Epithelial cell of esophagus (primary cell): ENCODE measurements at regions not wholly inside any gene's neighbourhood (a gene's known extent, or its start where the extent isn't known, plus 50 kb on each side); places are given as distances from the start of the nearest gene placed in this dataset.
"Not testable (repeated sequence)": the region's sequence is repeated elsewhere in the genome, so short reads cannot be mapped to it uniquely, and the experiment has no call there.

Experiments
- DNase-seq: peaks from one replicate; pipeline ENCODE4 v3.0.0; 2010; ENCODE audit warnings: low read depth
- H3K4me3 ChIP-seq: 2 replicates; pipeline ENCODE4 v1.5.1; 2011; ENCODE audit warnings: mild to moderate bottlenecking, low read length, control low read depth
- TF ChIP-seq, protein P1 (sequence below): IDR thresholded peaks from 2 replicates; pipeline ENCODE4 v1.5.1; 2011; ENCODE audit warnings: low read depth, mild to moderate bottlenecking, low read length, control low read depth, inconsistent platforms; ENCODE audit not compliant: insufficient read depth; ENCODE audit errors: missing control alignments

DNA sequence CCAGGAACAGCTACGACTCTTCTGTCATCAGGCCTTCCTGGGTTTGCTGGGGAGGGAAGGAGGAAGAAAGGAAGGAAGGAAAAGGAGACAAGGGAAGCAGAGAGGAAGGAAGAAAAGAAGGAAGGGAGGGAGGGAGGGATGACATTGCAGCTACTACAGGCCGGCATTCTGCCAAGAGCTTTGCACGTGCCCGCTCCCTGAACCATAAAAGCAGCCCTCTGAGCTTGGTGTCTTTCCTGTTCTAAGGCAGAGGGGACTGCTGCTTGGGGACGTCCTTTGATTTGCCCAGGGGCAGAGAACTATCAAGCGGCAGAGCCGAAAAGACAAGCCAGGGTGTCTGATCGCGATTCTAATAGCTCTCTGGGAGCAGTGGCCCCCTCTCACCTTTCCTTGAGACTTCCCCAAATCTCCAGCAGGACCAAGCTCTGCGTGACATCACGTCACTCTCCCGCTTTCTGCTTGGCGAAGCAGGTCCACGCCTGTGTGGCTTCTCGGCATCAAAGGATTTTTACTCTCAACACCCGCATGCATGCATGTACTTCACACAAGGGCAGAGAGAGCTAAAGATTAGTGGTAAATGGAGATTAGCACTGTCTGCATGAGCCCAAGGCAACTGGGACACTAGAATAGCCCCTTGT is 167.8 kb upstream of the AUTS2 start:
- no peak overlapping the region for H3K4me3 ChIP-seq
- TF ChIP-seq, protein P1, sequence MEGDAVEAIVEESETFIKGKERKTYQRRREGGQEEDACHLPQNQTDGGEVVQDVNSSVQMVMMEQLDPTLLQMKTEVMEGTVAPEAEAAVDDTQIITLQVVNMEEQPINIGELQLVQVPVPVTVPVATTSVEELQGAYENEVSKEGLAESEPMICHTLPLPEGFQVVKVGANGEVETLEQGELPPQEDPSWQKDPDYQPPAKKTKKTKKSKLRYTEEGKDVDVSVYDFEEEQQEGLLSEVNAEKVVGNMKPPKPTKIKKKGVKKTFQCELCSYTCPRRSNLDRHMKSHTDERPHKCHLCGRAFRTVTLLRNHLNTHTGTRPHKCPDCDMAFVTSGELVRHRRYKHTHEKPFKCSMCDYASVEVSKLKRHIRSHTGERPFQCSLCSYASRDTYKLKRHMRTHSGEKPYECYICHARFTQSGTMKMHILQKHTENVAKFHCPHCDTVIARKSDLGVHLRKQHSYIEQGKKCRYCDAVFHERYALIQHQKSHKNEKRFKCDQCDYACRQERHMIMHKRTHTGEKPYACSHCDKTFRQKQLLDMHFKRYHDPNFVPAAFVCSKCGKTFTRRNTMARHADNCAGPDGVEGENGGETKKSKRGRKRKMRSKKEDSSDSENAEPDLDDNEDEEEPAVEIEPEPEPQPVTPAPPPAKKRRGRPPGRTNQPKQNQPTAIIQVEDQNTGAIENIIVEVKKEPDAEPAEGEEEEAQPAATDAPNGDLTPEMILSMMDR = no peak
- no peak for DNase-seq

DNA sequence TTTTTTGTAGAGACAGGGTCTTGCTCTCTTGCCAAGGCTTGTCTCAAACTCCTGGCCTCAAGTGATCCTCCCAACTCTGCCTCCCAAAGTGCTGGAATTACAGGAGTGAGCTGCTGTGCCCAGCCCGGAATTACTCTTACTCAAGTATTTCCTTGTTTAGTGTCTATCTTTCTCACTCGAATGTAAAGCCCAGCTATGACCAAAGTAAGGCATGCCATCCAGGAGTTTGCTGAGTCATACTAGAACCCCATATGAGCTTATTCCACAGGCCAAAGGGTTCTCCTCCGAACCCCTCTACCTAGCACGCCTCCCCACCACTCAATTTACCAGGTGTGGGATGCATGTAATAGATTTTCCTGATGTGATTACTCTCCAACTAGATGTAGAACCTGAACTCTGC is 166.6 kb upstream of the AUTS2 start:
- H3K4me3 ChIP-seq = no peak overlapping the region
- DNase-seq = no peak
- TF ChIP-seq, protein P1 = no peak

- not testable (repeated sequence) for H3K4me3 ChIP-seq, DNase-seq
These were observed 166.0 kb upstream of the AUTS2 start for GRCh38 chr7:69432276-69432675.

GRCh38 chr7:69433081-69433480 is 165.2 kb upstream of the AUTS2 start:
- no peak overlapping the region for H3K4me3 ChIP-seq
- DNase-seq = no peak
- TF ChIP-seq, protein P1 = no peak

- DNase-seq = no peak
- no peak overlapping the region for H3K4me3 ChIP-seq
- TF ChIP-seq, protein P1 = no peak
These were observed 163.9 kb upstream of the AUTS2 start for GRCh38 chr7:69434398-69434815.

GRCh38 chr7:69435711-69436110 is 162.6 kb upstream of the AUTS2 start:
- no peak for DNase-seq
- H3K4me3 ChIP-seq = no peak overlapping the region
- TF ChIP-seq, protein P1 = no peak

DNA sequence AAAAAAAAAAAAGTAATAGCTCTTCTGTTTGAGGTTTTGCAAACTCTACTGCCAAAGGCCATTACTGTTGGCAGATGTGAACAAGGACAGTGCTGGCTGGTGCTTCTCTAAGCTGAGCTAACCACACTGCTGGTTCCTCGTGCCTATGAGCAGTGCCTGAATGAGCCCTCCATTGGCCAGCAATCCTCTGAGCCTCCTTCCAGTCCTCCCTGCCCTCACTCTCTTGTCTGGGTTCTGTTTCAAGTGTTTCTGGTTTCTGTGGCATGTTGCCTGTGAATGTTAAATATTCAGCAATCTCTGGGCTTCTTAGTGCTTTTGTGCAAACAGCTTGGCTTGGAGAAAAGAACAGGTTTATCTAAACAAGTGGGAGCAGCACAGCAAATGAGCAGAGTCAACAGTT is 161.3 kb upstream of the AUTS2 start:
- no peak for DNase-seq
- H3K4me3 ChIP-seq = no peak overlapping the region
- TF ChIP-seq, protein P1 = no peak
